Suprapubic skin (tissue), 4 donors: ENCODE measurements at regions not wholly inside any gene's neighbourhood (a gene's known extent, or its start where the extent isn't known, plus 50 kb on each side); places are given as distances from the start of the nearest gene placed in this dataset.

ENCODE experiments used
- DNase-seq, 2 donors: peaks; one replicate each; pipeline ENCODE4 v3.0.0-alpha.2; 2019; ENCODE audit warnings: low spot score in 2 of 2
- H3K27ac ChIP-seq: fragments of 200-600 bp; sonication (generic); one replicate; pipeline ENCODE4 v1.5.1; 2019
- H3K27me3 ChIP-seq: fragments of 200-600 bp; sonication (generic); one replicate; pipeline ENCODE4 v1.5.1; 2019
- H3K36me3 ChIP-seq: fragments of 200-600 bp; sonication (generic); one replicate; pipeline ENCODE4 v1.5.1; 2019
- H3K4me1 ChIP-seq: fragments of 200-600 bp; sonication (generic); one replicate; pipeline ENCODE4 v1.5.1; 2019
- H3K4me3 ChIP-seq: fragments of 200-600 bp; sonication (generic); one replicate; pipeline ENCODE4 v1.5.1; 2019; ENCODE audit warnings: mild to moderate bottlenecking
- H3K9me3 ChIP-seq: fragments of 200-600 bp; sonication (generic); one replicate; pipeline ENCODE4 v1.5.1; 2019
- CTCF ChIP-seq, 2 donors: fragments of 200-600 bp in 1 of 2; fragments of 450-650 bp in 1 of 2; sonication (generic) in 1 of 2; IDR thresholded peaks; one replicate each; pipeline ENCODE4 v1.5.1; 2016 to 2019; ENCODE audit warnings: antibody characterized with exemption in 2 of 2, mild to moderate bottlenecking in 1 of 2, moderate library complexity in 1 of 2
- EP300 ChIP-seq: sonication (generic); formaldehyde crosslinking; IDR thresholded peaks from one replicate; pipeline ENCODE4 v1.6.1; 2017; ENCODE audit warnings: antibody characterized with exemption
- POLR2A ChIP-seq, 2 donors: fragments of 450-650 bp; IDR thresholded peaks; one replicate each; pipeline ENCODE4 v1.6.1; 2017; ENCODE audit warnings: antibody characterized with exemption in 2 of 2, mild to moderate bottlenecking in 2 of 2, moderate library complexity in 2 of 2
- POLR2AphosphoS5 ChIP-seq, 3 donors: sonication (generic); formaldehyde crosslinking; IDR thresholded peaks; one replicate each; pipeline ENCODE4 v1.6.1; 2017; ENCODE audit warnings: antibody characterized with exemption in 3 of 3
- WGBS: methylation state at CpG from one replicate; pipeline ENCODE4 v1.1.5; 2018; 5-methylcytosine and 5-hydroxymethylcytosine counted together

GRCh38 chr22:48175721-48176120, 1413.3 kb downstream of the TBC1D22A start:
- H3K9me3 ChIP-seq, result no peaks in the 10 kb centered on the region
- DNase-seq, result peak in 1 of 2 donors; percentile 18
- H3K4me3 ChIP-seq, result no peak overlapping the region
- no peak overlapping the region for H3K27ac ChIP-seq
- H3K4me1 ChIP-seq, result peaks cover 9% of the 10 kb centered on the region
- 89% methylated on average over 2 of the region's 2 CpGs for WGBS
- no peak for TF ChIP-seq EP300
- no peak for TF ChIP-seq POLR2A (IDR thresholded peaks at IDR 0.05)
- TF ChIP-seq CTCF (IDR thresholded peaks at IDR 0.05), result no peak
- TF ChIP-seq POLR2AphosphoS5 (IDR thresholded peaks at IDR 0.05), result no peak
- no peaks in the 10 kb centered on the region for H3K36me3 ChIP-seq
- H3K27me3 ChIP-seq, result peaks cover 4% of the 10 kb centered on the region

- peak; percentile 5 to 16 for DNase-seq
- Histone ChIP-seq H3K36me3 (no peaks in the 10 kb centered on the region), H3K27me3 (peaks cover 4% of the 10 kb centered on the region), H3K9me3 (no peaks in the 10 kb centered on the region), H3K4me1 (peaks cover 9% of the 10 kb centered on the region), H3K4me3 (no peak overlapping the region), H3K27ac (no peak overlapping the region)
- TF ChIP-seq CTCF (IDR thresholded peaks at IDR 0.05) (no peak), POLR2A (IDR thresholded peaks at IDR 0.05) (no peak), EP300 (no peak), POLR2AphosphoS5 (IDR thresholded peaks at IDR 0.05) (no peak)
- WGBS, result 65% methylated on average over 7 of the region's 7 CpGs
Observed at GRCh38 chr22:48173773-48174160, 1411.3 kb downstream of the TBC1D22A start.

- peaks cover 4% of the 10 kb centered on the region for H3K27me3 ChIP-seq
- WGBS, result 41% methylated on average over 16 of the region's 19 CpGs
- H3K4me3 ChIP-seq, result no peak overlapping the region
- H3K4me1 ChIP-seq, result peaks cover 9% of the 10 kb centered on the region
- H3K9me3 ChIP-seq, result no peaks in the 10 kb centered on the region
- no peak overlapping the region for H3K27ac ChIP-seq
- peak; percentile 26 to 69 for DNase-seq
- H3K36me3 ChIP-seq, result no peaks in the 10 kb centered on the region
- TF ChIP-seq EP300 (no peak), POLR2A (IDR thresholded peaks at IDR 0.05) (no peak), POLR2AphosphoS5 (IDR thresholded peaks at IDR 0.05) (no peak), CTCF (IDR thresholded peaks at IDR 0.05) (no peak)
Observed at GRCh38 chr22:48173061-48173772, 1410.8 kb downstream of the TBC1D22A start.

GRCh38 chr22:48171271-48171691, 1408.8 kb downstream of the TBC1D22A start:
- Histone ChIP-seq H3K27me3 (peaks cover 4% of the 10 kb centered on the region), H3K9me3 (no peaks in the 10 kb centered on the region)
- peak; percentile 38 to 44 for DNase-seq

More at GRCh38 chr22:48171271-48171691, 1408.8 kb downstream of the TBC1D22A start:
- no peak overlapping the region for H3K27ac ChIP-seq
- H3K4me3 ChIP-seq, result no peak overlapping the region
- H3K4me1 ChIP-seq, result peaks cover 9% of the 10 kb centered on the region
- TF ChIP-seq EP300 (no peak), POLR2A (IDR thresholded peaks at IDR 0.05) (no peak), CTCF (IDR thresholded peaks at IDR 0.05) (no peak), POLR2AphosphoS5 (IDR thresholded peaks at IDR 0.05) (no peak)
- 62% methylated on average over 7 of the region's 7 CpGs for WGBS
- no peaks in the 10 kb centered on the region for H3K36me3 ChIP-seq
